Esophagus muscularis mucosa (tissue), 4 donors: ENCODE measurements at regions not wholly inside any gene's neighbourhood (a gene's known extent, or its start where the extent isn't known, plus 50 kb on each side); places are given as distances from the start of the nearest gene placed in this dataset.

Experiments
- CTCF ChIP-seq, 3 experiments: fragments of 200-600 bp in 2 of 3; fragments of 450-650 bp in 1 of 3; sonication (generic) in 2 of 3; IDR thresholded peaks; one replicate each; pipeline ENCODE4 v1.5.1; 2017 to 2019; ENCODE audit warnings: antibody characterized with exemption in 3 of 3, mild to moderate bottlenecking in 2 of 3, moderate library complexity in 1 of 3
- EP300 ChIP-seq: sonication (generic); formaldehyde crosslinking; IDR thresholded peaks from one replicate; pipeline ENCODE4 v1.6.1; 2017; ENCODE audit warnings: antibody characterized with exemption
- POLR2A ChIP-seq: fragments of 450-650 bp; IDR thresholded peaks from one replicate; pipeline ENCODE4 v1.6.1; 2017; ENCODE audit warnings: antibody characterized with exemption, moderate library complexity, mild to moderate bottlenecking, low read depth
- POLR2AphosphoS5 ChIP-seq, 2 donors: sonication (generic); formaldehyde crosslinking; IDR thresholded peaks; one replicate each; pipeline ENCODE4 v1.6.1; 2017; ENCODE audit warnings: antibody characterized with exemption in 2 of 2

- TF ChIP-seq CTCF (IDR thresholded peaks at IDR 0.05) (no peak), EP300 (no peak), POLR2A (no peak), POLR2AphosphoS5 (IDR thresholded peaks at IDR 0.05) (no peak)
Measured at GRCh38 chr11:82405421-82405820, 328.2 kb downstream of the FAM181B start.
